ENCODE measurements at regions not wholly inside any gene's neighbourhood (a gene's known extent, or its start where the extent isn't known, plus 50 kb on each side); places are given as distances from the start of the nearest gene placed in this dataset.
"Not testable (repeated sequence)": the region's sequence is repeated elsewhere in the genome, so short reads cannot be mapped to it uniquely, and the experiment has no call there.

GRCh38 chr10:18829259-18829658, 170.0 kb downstream of the ARL5B start:
- no peaks in the 10 kb centered on the region for H3K36me3 ChIP-seq (ENCODE audit: control insufficient read depth in 1 of 2, insufficient read depth in 2 of 2, low read length in 2 of 2)
- H3K4me1 ChIP-seq (ENCODE audit: control insufficient read depth in 1 of 2, insufficient read depth in 2 of 2, low read length in 2 of 2) = no peaks in the 10 kb centered on the region
- no peaks in the 10 kb centered on the region for H3K9me2 ChIP-seq (ENCODE audit: insufficient read depth)
- H3K4me2 ChIP-seq (ENCODE audit: low read length) = no peak overlapping the region
- POLR2A ChIA-PET = no interaction called here
- RAD21 ChIA-PET (ENCODE audit: low non-redundant PET in 1 of 2, low total read pairs in 2 of 2, uncharacterized antibody in 2 of 2, unreplicated experiment in 2 of 2) = interaction anchor here in 1 of 2 experiments (0.6 kb wide), 1 partner anchor 149 kb away, joined by 4 read pairs; no protein-coding TSS in a partner anchor
- no peaks in the 10 kb centered on the region for H3K79me2 ChIP-seq (ENCODE audit: insufficient read depth, low read length)
- H3K27me3 ChIP-seq (ENCODE audit: insufficient read depth, low read length) = no peaks in the 10 kb centered on the region
- H3K9ac ChIP-seq (ENCODE audit: low read length) = no peak overlapping the region
- H3K4me3 ChIP-seq (replicated peaks in 1 of 2; ENCODE audit: low read depth in 1 of 2, low read length in 2 of 2) = no peak overlapping the region
- H4K20me1 ChIP-seq (ENCODE audit: insufficient read depth) = no peaks in the 10 kb centered on the region
- DNase-seq (ENCODE audit: low read depth, low spot score) = no peak
- ATAC-seq = no peak
- H3K27ac ChIP-seq (ENCODE audit: low read depth, low read length) = no peak overlapping the region
- no peak overlapping the region for H2AFZ ChIP-seq (ENCODE audit: low read depth, low read length, poor library complexity, severe bottlenecking)
- no peaks in the 10 kb centered on the region for H3K9me3 ChIP-seq (ENCODE audit: control insufficient read depth in 1 of 2, insufficient read depth in 1 of 2, low read depth in 1 of 2, low read length in 2 of 2)
- no peak for TF ChIP-seq CBX3 (IDR thresholded peaks at IDR 0.05; ENCODE audit: low read depth)
- TF ChIP-seq, protein P1, sequence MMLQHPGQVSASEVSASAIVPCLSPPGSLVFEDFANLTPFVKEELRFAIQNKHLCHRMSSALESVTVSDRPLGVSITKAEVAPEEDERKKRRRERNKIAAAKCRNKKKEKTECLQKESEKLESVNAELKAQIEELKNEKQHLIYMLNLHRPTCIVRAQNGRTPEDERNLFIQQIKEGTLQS (IDR thresholded peaks at IDR 0.05) = no peak
- TF ChIP-seq ZFX (IDR thresholded peaks at IDR 0.05) = no peak
- TF ChIP-seq FOSL1 (IDR thresholded peaks at IDR 0.05; ENCODE audit: low read depth) = no peak
- TF ChIP-seq MAX (IDR thresholded peaks at IDR 0.05) = no peak
- intact Hi-C loops (cut with micrococcal nuclease) = no loop called here
- BruUV-seq (replicated peaks) = no TSS peak
- CTCF ChIA-PET = no interaction called here

DNA sequence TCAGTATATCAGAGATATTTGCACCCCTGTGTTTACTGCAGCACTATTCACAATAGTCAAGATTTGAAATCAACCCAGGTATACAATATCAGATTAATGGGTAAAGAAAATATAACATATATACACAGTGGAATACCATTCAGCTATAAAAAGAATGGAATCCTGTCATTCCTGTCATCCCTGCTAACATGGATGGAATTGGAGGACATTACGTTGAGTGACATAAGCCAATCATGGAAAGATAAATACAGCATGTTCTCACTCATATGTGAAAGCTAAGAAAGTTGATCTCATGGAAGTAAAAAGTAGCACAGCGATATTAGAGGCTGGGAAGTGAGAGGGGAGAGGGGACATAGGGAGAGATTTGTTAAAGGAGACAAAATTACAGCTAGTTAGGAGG, 171.0 kb downstream of the ARL5B start:
- no peak overlapping the region for H3K4me2 ChIP-seq (ENCODE audit: low read length)
- no peaks in the 10 kb centered on the region for H4K20me1 ChIP-seq (ENCODE audit: insufficient read depth)
- H2AFZ ChIP-seq (ENCODE audit: low read depth, low read length, poor library complexity, severe bottlenecking) = no peak overlapping the region
- H3K36me3 ChIP-seq (ENCODE audit: control insufficient read depth in 1 of 2, insufficient read depth in 2 of 2, low read length in 2 of 2) = no peaks in the 10 kb centered on the region
- TF ChIP-seq, protein P1 (IDR thresholded peaks at IDR 0.05) = no peak
- DNase-seq (ENCODE audit: low read depth, low spot score) (no peak), ATAC-seq (no peak)
- no peaks in the 10 kb centered on the region for H3K9me2 ChIP-seq (ENCODE audit: insufficient read depth)
- H3K9ac ChIP-seq (ENCODE audit: low read length) = no peak overlapping the region
- ChIA-PET POLR2A (no interaction called here), CTCF (no interaction called here), RAD21 (ENCODE audit: low non-redundant PET in 1 of 2, low total read pairs in 2 of 2, uncharacterized antibody in 2 of 2, unreplicated experiment in 2 of 2) (no interaction called here)
- H3K27ac ChIP-seq (ENCODE audit: low read depth, low read length) = no peak overlapping the region
- BruUV-seq (replicated peaks) = no TSS peak
- no peak overlapping the region for H3K4me3 ChIP-seq (replicated peaks in 1 of 2; ENCODE audit: low read depth in 1 of 2, low read length in 2 of 2)
- intact Hi-C loops (cut with micrococcal nuclease) = no loop called here
- H3K4me1 ChIP-seq (ENCODE audit: control insufficient read depth in 1 of 2, insufficient read depth in 2 of 2, low read length in 2 of 2) = no peaks in the 10 kb centered on the region
- H3K79me2 ChIP-seq (ENCODE audit: insufficient read depth, low read length) = no peaks in the 10 kb centered on the region
- no peaks in the 10 kb centered on the region for H3K9me3 ChIP-seq (ENCODE audit: control insufficient read depth in 1 of 2, insufficient read depth in 1 of 2, low read depth in 1 of 2, low read length in 2 of 2)
- no peaks in the 10 kb centered on the region for H3K27me3 ChIP-seq (ENCODE audit: insufficient read depth, low read length)

- CTCF ChIA-PET; H3K36me3 ChIP-seq (ENCODE audit: control insufficient read depth in 1 of 2, insufficient read depth in 2 of 2, low read length in 2 of 2); H3K79me2 ChIP-seq (ENCODE audit: insufficient read depth, low read length); RAD21 ChIA-PET (ENCODE audit: low non-redundant PET in 1 of 2, low total read pairs in 2 of 2, uncharacterized antibody in 2 of 2, unreplicated experiment in 2 of 2); H4K20me1 ChIP-seq (ENCODE audit: insufficient read depth); H2AFZ ChIP-seq (ENCODE audit: low read depth, low read length, poor library complexity, severe bottlenecking); BruUV-seq (replicated peaks); H3K4me2 ChIP-seq (ENCODE audit: low read length); H3K4me3 ChIP-seq (replicated peaks in 1 of 2; ENCODE audit: low read depth in 1 of 2, low read length in 2 of 2); ATAC-seq; H3K27ac ChIP-seq (ENCODE audit: low read depth, low read length); POLR2A ChIA-PET; H3K9me3 ChIP-seq (ENCODE audit: control insufficient read depth in 1 of 2, insufficient read depth in 1 of 2, low read depth in 1 of 2, low read length in 2 of 2); H3K9me2 ChIP-seq (ENCODE audit: insufficient read depth); H3K9ac ChIP-seq (ENCODE audit: low read length); DNase-seq (ENCODE audit: low read depth, low spot score); H3K27me3 ChIP-seq (ENCODE audit: insufficient read depth, low read length); intact Hi-C loops (cut with micrococcal nuclease); H3K4me1 ChIP-seq (ENCODE audit: control insufficient read depth in 1 of 2, insufficient read depth in 2 of 2, low read length in 2 of 2): not testable (repeated sequence)
These were observed 192.0 kb upstream of the MALRD1 start for GRCh38 chr10:18856623-18857022.
